ENCODE measurements at regions not wholly inside any gene's neighbourhood (a gene's known extent, or its start where the extent isn't known, plus 50 kb on each side); places are given as distances from the start of the nearest gene placed in this dataset.

DNA sequence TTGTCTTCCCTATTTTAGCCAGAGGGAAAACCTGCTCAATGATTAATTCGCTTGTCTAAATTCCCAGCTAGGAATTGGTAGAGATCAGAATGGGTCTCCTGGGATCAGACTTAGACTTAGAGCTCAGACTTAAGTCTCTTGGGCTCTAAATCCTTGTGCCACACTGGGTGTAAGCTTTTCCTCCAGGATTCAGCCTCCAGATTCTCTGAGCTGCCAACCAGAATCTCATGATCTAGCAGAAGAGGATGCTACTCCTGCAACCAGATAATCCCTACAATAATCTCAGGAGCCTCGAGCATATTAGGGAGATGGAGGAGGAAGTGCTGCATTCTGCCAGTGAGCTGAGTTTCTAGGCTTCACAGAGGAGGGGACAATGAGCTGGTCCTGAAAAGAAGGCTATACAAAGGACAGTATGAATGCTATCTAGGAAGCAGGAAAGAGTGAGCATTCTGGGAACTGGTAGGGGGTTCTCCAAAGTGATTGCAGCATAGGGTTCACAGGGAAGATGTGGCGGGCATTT is 211.6 kb upstream of the SESN3 start:
- TF ChIP-seq POLR2A (IDR thresholded peaks at IDR 0.05; ENCODE audit: low read depth, low read length) (no peak), MAX (IDR thresholded peaks at IDR 0.05; ENCODE audit: insufficient read depth, insufficient read length) (no peak), POLR2AphosphoS5 (IDR thresholded peaks at IDR 0.05; ENCODE audit: insufficient read depth, low read depth, low read length) (no peak)
- TF ChIP-seq, protein P1, sequence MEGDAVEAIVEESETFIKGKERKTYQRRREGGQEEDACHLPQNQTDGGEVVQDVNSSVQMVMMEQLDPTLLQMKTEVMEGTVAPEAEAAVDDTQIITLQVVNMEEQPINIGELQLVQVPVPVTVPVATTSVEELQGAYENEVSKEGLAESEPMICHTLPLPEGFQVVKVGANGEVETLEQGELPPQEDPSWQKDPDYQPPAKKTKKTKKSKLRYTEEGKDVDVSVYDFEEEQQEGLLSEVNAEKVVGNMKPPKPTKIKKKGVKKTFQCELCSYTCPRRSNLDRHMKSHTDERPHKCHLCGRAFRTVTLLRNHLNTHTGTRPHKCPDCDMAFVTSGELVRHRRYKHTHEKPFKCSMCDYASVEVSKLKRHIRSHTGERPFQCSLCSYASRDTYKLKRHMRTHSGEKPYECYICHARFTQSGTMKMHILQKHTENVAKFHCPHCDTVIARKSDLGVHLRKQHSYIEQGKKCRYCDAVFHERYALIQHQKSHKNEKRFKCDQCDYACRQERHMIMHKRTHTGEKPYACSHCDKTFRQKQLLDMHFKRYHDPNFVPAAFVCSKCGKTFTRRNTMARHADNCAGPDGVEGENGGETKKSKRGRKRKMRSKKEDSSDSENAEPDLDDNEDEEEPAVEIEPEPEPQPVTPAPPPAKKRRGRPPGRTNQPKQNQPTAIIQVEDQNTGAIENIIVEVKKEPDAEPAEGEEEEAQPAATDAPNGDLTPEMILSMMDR (IDR thresholded peaks at IDR 0.05; ENCODE audit: extremely low read depth in 1 of 2, insufficient read depth in 1 of 2, low read depth in 1 of 2, low read length in 2 of 2), result no peak

All from endothelial cell of umbilical vein (primary cell).